DND-41 (cell line): ENCODE measurements at regions not wholly inside any gene's neighbourhood (a gene's known extent, or its start where the extent isn't known, plus 50 kb on each side); places are given as distances from the start of the nearest gene placed in this dataset.

Experiments
- ATAC-seq: fragments of 200-7000 bp; cut with Tn5 transposase; 3 replicates; pipeline ENCODE4 v1.9.1; 2021; ENCODE audit warnings: low read depth; ENCODE audit not compliant: insufficient read depth
- DNase-seq: peaks from one replicate; pipeline ENCODE4 v3.0.0-alpha.2; 2020
- H2AFZ ChIP-seq: 2 replicates; pipeline ENCODE4 v1.6.0; 2012; ENCODE audit warnings: low read depth, low read length
- H3K27ac ChIP-seq: 2 replicates; pipeline ENCODE4 v1.5.1; 2012; ENCODE audit warnings: low read length, inconsistent platforms
- H3K27me3 ChIP-seq: fragments of 200-600 bp; sonication (generic); 2 replicates; pipeline ENCODE4 v1.6.0; 2012; ENCODE audit warnings: low read length, mild to moderate bottlenecking, inconsistent platforms; ENCODE audit not compliant: insufficient read depth, poor library complexity
- H3K36me3 ChIP-seq: 2 replicates; pipeline ENCODE4 v1.5.1; 2012; ENCODE audit warnings: low read length, inconsistent platforms; ENCODE audit not compliant: insufficient read depth
- H3K4me1 ChIP-seq: 2 replicates; pipeline ENCODE4 v1.5.1; 2012; ENCODE audit warnings: mild to moderate bottlenecking, low read length; ENCODE audit not compliant: insufficient read depth
- H3K4me2 ChIP-seq: 2 replicates; pipeline ENCODE4 v1.6.0; 2012; ENCODE audit warnings: mild to moderate bottlenecking, moderate library complexity, low read length, inconsistent platforms; ENCODE audit not compliant: insufficient read depth
- H3K4me3 ChIP-seq, 2 experiments: fragments of 200-600 bp in 1 of 2; shearing (Covaris generic) in 1 of 2; 2 replicates each; pipeline ENCODE4 v1.5.1; 2012 to 2016; ENCODE audit warnings: inconsistent platforms in 2 of 2, low read length in 2 of 2, mild to moderate bottlenecking in 2 of 2, low read depth in 1 of 2, moderate library complexity in 1 of 2
- H3K79me2 ChIP-seq: 2 replicates; pipeline ENCODE4 v1.6.0; 2012; ENCODE audit warnings: low read length, inconsistent platforms; ENCODE audit not compliant: insufficient read depth
- H3K9ac ChIP-seq: 2 replicates; pipeline ENCODE4 v1.6.0; 2012; ENCODE audit warnings: low read depth, mild to moderate bottlenecking, inconsistent platforms, low read length, moderate library complexity
- H3K9me3 ChIP-seq: 2 replicates; pipeline ENCODE4 v1.5.1; 2012; ENCODE audit warnings: low read length, moderate library complexity, mild to moderate bottlenecking, inconsistent platforms; ENCODE audit not compliant: insufficient read depth, severe bottlenecking
- H4K20me1 ChIP-seq: 2 replicates; pipeline ENCODE4 v1.6.0; 2012; ENCODE audit warnings: low read length; ENCODE audit not compliant: insufficient read depth
- EZH2 ChIP-seq: IDR thresholded peaks from 3 replicates; pipeline ENCODE4 v1.6.1; 2012; ENCODE audit warnings: borderline replicate concordance, low read depth, mild to moderate bottlenecking, moderate library complexity, low read length, inconsistent platforms; ENCODE audit not compliant: severe bottlenecking
- TF ChIP-seq, protein P1 (sequence below): IDR thresholded peaks from 2 replicates; pipeline ENCODE4 v1.5.1; 2012; ENCODE audit warnings: borderline replicate concordance, low read length, moderate library complexity, mild to moderate bottlenecking; ENCODE audit not compliant: poor library complexity, severe bottlenecking; ENCODE audit errors: extremely low read depth

DNA sequence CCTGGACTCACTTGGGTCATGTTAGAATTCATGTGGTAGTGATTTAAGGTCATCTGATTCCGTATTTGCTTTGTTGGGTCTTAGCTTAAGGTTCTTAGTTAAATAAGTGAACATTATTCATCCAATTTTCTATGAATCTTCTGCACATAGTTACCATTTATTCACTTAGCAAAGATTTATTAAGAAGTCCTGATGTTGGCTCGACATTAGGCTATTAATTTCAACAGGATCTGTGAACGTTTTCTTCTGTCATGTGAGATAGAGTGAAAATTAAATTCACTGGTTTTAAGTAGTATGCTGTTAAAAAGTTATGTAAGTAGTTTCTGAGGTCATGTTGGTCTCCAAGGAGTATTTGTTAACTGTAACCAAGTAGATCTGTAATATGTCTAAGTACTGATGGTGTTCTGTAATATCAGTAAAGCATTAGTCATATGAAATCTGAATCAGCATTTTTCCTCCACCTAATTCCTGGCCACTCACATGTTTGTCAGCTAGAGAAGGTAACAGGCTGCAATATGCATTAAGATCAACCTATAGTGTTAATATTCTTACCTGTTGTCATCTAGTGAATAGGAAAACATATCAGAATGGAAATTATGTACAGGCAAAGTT, 155.6 kb downstream of the PCDH7 start:
- TF ChIP-seq, protein P1, sequence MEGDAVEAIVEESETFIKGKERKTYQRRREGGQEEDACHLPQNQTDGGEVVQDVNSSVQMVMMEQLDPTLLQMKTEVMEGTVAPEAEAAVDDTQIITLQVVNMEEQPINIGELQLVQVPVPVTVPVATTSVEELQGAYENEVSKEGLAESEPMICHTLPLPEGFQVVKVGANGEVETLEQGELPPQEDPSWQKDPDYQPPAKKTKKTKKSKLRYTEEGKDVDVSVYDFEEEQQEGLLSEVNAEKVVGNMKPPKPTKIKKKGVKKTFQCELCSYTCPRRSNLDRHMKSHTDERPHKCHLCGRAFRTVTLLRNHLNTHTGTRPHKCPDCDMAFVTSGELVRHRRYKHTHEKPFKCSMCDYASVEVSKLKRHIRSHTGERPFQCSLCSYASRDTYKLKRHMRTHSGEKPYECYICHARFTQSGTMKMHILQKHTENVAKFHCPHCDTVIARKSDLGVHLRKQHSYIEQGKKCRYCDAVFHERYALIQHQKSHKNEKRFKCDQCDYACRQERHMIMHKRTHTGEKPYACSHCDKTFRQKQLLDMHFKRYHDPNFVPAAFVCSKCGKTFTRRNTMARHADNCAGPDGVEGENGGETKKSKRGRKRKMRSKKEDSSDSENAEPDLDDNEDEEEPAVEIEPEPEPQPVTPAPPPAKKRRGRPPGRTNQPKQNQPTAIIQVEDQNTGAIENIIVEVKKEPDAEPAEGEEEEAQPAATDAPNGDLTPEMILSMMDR: no peak
- TF ChIP-seq EZH2: no peak
- DNase-seq: no peak
- H2AFZ ChIP-seq: no peak overlapping the region
- H3K9me3 ChIP-seq: no peaks in the 10 kb centered on the region
- no peak overlapping the region for H3K4me3 ChIP-seq
- H3K4me1 ChIP-seq: no peaks in the 10 kb centered on the region
- no peak overlapping the region for H3K9ac ChIP-seq
- no peaks in the 10 kb centered on the region for H3K36me3 ChIP-seq
- no peak overlapping the region for H3K27ac ChIP-seq
- no peak overlapping the region for H3K4me2 ChIP-seq
- H3K79me2 ChIP-seq: no peaks in the 10 kb centered on the region
- H3K27me3 ChIP-seq: no peaks in the 10 kb centered on the region
- H4K20me1 ChIP-seq: no peaks in the 10 kb centered on the region
- no peak for ATAC-seq

DNA sequence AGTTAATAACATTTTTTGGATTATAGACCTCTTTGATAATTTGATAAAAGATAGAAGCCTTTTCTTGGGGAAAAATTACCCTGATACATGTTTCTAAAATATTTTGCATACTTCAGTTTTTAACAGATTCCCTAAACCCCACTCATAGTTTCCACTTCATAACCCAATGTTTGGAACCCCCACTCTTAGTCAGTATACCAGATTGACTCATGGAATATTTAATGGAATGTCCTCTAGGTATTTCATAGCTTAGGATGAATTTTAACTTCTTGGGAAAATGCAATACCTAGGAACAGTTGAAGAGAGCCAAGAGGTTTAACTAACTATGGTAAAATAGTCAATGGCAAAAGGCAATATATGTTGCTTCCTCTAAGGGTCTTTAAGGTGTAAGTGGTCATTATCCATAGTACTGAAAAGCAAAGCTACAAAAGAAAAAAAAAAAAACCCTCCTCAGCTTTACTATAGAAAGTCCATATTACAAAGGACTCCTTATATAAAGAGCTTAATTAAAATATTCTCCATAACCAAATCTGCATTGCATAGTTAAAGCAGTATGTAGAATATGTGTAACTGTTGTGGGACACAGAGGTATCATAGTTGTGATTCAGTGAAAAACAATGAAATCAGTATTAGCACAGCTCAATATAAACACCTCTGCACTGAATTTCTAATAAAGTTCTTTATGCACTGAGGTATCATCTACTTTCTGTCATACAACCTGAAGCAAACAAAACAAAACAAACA, 159.9 kb downstream of the PCDH7 start:
- no peaks in the 10 kb centered on the region for H3K9me3 ChIP-seq
- H3K4me3 ChIP-seq: no peak overlapping the region
- no peak overlapping the region for H2AFZ ChIP-seq
- H3K79me2 ChIP-seq: no peaks in the 10 kb centered on the region
- no peaks in the 10 kb centered on the region for H3K27me3 ChIP-seq
- no peak for DNase-seq
- H3K36me3 ChIP-seq: no peaks in the 10 kb centered on the region
- no peak for ATAC-seq
- H4K20me1 ChIP-seq: no peaks in the 10 kb centered on the region
- H3K4me1 ChIP-seq: no peaks in the 10 kb centered on the region
- TF ChIP-seq, protein P1: no peak
- TF ChIP-seq EZH2: no peak
- no peak overlapping the region for H3K4me2 ChIP-seq
- no peak overlapping the region for H3K27ac ChIP-seq
- H3K9ac ChIP-seq: no peak overlapping the region

DNA sequence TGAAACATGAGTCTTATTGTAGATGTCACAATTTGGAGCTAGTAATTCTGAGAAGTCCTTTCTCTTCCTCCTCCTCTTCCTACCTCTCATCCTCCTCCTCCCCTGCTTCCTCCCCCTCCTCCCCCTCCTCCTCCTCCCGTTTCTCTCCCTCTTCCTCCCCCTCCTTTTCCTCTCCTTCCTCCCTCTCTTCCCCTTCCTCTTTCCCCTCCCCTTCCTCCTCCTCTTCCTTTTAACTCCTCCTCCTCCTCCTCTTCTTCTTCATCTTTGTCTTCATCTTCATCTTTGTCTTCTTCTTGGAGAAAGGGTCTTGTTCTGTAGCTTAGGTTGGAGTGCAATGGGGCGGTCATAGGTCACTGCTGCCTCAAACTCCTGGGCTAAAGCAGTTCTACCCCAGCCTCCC, 161.8 kb downstream of the PCDH7 start:
- no peak overlapping the region for H3K27ac ChIP-seq
- H3K4me2 ChIP-seq: no peak overlapping the region
- no peaks in the 10 kb centered on the region for H3K27me3 ChIP-seq
- no peaks in the 10 kb centered on the region for H3K79me2 ChIP-seq
- no peak overlapping the region for H3K9ac ChIP-seq
- no peaks in the 10 kb centered on the region for H3K9me3 ChIP-seq
- H3K36me3 ChIP-seq: no peaks in the 10 kb centered on the region
- H2AFZ ChIP-seq: no peak overlapping the region
- no peak for DNase-seq
- ATAC-seq: no peak
- H3K4me3 ChIP-seq: no peak overlapping the region
- no peaks in the 10 kb centered on the region for H3K4me1 ChIP-seq
- no peaks in the 10 kb centered on the region for H4K20me1 ChIP-seq
- TF ChIP-seq, protein P1: no peak
- no peak for TF ChIP-seq EZH2
